ENCODE measurements at regions not wholly inside any gene's neighbourhood (a gene's known extent, or its start where the extent isn't known, plus 50 kb on each side); places are given as distances from the start of the nearest gene placed in this dataset.

DNA sequence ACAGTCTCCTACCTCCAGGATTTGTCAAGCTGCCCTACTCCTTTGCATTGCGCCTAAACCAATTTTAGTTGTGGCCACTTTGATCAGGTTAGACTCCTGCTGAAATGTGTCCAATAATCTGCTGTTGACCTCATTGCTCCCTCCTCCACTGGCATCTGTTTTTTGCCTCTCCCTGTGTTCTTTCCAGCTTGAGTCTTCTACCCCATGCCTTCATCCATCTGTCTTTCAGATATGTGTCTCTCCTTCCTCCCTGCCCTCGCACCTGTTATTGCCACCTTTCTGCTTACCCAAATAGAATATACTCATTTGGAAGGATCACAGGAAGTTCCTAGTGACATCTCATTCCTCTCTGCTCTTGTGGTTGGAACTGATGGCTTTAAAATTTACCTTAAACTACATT is 366.6 kb upstream of the CLNK start:
- Histone ChIP-seq H3K36me3 (ENCODE audit: insufficient read depth, low read length, poor library complexity, severe bottlenecking) (no peaks in the 10 kb centered on the region), H3K4me3 (ENCODE audit: low read depth, low read length, poor library complexity, severe bottlenecking) (no peak overlapping the region), H3K4me1 (ENCODE audit: insufficient read depth, low read length, poor library complexity, severe bottlenecking) (no peaks in the 10 kb centered on the region), H3K27ac (ENCODE audit: low read depth, low read length, poor library complexity, severe bottlenecking) (no peak overlapping the region), H3K27me3 (replicated peaks; ENCODE audit: insufficient read depth, low read depth, low read length, poor library complexity) (no peaks in the 10 kb centered on the region), H3K9me3 (ENCODE audit: low read depth, low read length, poor library complexity, severe bottlenecking) (peaks cover 40% of the 10 kb centered on the region)
- intact Hi-C loops (cut with micrococcal nuclease; ENCODE audit: unreplicated experiment): no loop called here
- BruUV-seq (replicated peaks): no TSS peak
- no peak for DNase-seq (ENCODE audit: low spot score)
- CTCF ChIA-PET: no interaction called here
- POLR2A ChIA-PET (ENCODE audit: low non-redundant PET): no interaction called here
- TF ChIP-seq EZH2 (IDR thresholded peaks at IDR 0.05; ENCODE audit: borderline replicate concordance, low read depth, low read length, poor library complexity, severe bottlenecking): no peak
- TF ChIP-seq, protein P1, sequence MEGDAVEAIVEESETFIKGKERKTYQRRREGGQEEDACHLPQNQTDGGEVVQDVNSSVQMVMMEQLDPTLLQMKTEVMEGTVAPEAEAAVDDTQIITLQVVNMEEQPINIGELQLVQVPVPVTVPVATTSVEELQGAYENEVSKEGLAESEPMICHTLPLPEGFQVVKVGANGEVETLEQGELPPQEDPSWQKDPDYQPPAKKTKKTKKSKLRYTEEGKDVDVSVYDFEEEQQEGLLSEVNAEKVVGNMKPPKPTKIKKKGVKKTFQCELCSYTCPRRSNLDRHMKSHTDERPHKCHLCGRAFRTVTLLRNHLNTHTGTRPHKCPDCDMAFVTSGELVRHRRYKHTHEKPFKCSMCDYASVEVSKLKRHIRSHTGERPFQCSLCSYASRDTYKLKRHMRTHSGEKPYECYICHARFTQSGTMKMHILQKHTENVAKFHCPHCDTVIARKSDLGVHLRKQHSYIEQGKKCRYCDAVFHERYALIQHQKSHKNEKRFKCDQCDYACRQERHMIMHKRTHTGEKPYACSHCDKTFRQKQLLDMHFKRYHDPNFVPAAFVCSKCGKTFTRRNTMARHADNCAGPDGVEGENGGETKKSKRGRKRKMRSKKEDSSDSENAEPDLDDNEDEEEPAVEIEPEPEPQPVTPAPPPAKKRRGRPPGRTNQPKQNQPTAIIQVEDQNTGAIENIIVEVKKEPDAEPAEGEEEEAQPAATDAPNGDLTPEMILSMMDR (conservative IDR thresholded peaks at IDR 0.05; ENCODE audit: low read depth, low read length): no peak

GRCh38 chr4:11050766-11051165 is 366.2 kb upstream of the CLNK start:
- ChIA-PET POLR2A (ENCODE audit: low non-redundant PET) (no interaction called here), CTCF (no interaction called here)
- H3K4me3 ChIP-seq (ENCODE audit: low read depth, low read length, poor library complexity, severe bottlenecking): no peak overlapping the region
- H3K9me3 ChIP-seq (ENCODE audit: low read depth, low read length, poor library complexity, severe bottlenecking): peaks cover 40% of the 10 kb centered on the region
- BruUV-seq (replicated peaks): no TSS peak
- no peaks in the 10 kb centered on the region for H3K4me1 ChIP-seq (ENCODE audit: insufficient read depth, low read length, poor library complexity, severe bottlenecking)
- no peak overlapping the region for H3K27ac ChIP-seq (ENCODE audit: low read depth, low read length, poor library complexity, severe bottlenecking)
- intact Hi-C loops (cut with micrococcal nuclease; ENCODE audit: unreplicated experiment): no loop called here
- DNase-seq (ENCODE audit: low spot score): no peak
- H3K36me3 ChIP-seq (ENCODE audit: insufficient read depth, low read length, poor library complexity, severe bottlenecking): no peaks in the 10 kb centered on the region
- no peaks in the 10 kb centered on the region for H3K27me3 ChIP-seq (replicated peaks; ENCODE audit: insufficient read depth, low read depth, low read length, poor library complexity)
- TF ChIP-seq, protein P1 (conservative IDR thresholded peaks at IDR 0.05; ENCODE audit: low read depth, low read length): no peak
- no peak for TF ChIP-seq EZH2 (IDR thresholded peaks at IDR 0.05; ENCODE audit: borderline replicate concordance, low read depth, low read length, poor library complexity, severe bottlenecking)

DNA sequence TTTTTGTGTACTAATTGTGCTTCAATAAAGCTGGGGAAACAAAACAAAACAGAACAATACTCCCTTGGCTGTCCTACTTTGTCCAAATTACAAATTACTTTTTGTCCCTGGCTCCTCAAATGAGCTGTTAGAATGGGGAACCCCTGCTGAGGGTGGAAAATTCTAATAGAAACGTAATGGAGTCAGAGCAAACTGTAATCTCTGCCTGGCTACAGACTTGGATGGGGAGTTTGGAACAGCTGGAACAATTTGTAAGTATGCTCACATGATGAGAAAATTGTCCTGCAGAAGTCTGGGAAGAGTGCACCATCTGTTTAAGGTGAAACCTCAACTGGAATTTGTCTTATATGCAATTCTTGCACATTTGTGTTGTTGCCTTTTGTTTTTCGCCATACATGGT is 364.4 kb upstream of the CLNK start:
- BruUV-seq (replicated peaks): no TSS peak
- POLR2A ChIA-PET (ENCODE audit: low non-redundant PET): no interaction called here
- TF ChIP-seq EZH2 (IDR thresholded peaks at IDR 0.05; ENCODE audit: borderline replicate concordance, low read depth, low read length, poor library complexity, severe bottlenecking): no peak
- TF ChIP-seq, protein P1 (conservative IDR thresholded peaks at IDR 0.05; ENCODE audit: low read depth, low read length): no peak
- CTCF ChIA-PET: no interaction called here
- no peaks in the 10 kb centered on the region for H3K27me3 ChIP-seq (replicated peaks; ENCODE audit: insufficient read depth, low read depth, low read length, poor library complexity)
- intact Hi-C loops (cut with micrococcal nuclease; ENCODE audit: unreplicated experiment): no loop called here
- no peak for DNase-seq (ENCODE audit: low spot score)
- H3K4me3 ChIP-seq (ENCODE audit: low read depth, low read length, poor library complexity, severe bottlenecking): no peak overlapping the region
- H3K9me3 ChIP-seq (ENCODE audit: low read depth, low read length, poor library complexity, severe bottlenecking): peaks cover 40% of the 10 kb centered on the region
- no peaks in the 10 kb centered on the region for H3K36me3 ChIP-seq (ENCODE audit: insufficient read depth, low read length, poor library complexity, severe bottlenecking)
- H3K27ac ChIP-seq (ENCODE audit: low read depth, low read length, poor library complexity, severe bottlenecking): no peak overlapping the region
- no peaks in the 10 kb centered on the region for H3K4me1 ChIP-seq (ENCODE audit: insufficient read depth, low read length, poor library complexity, severe bottlenecking)

All from A673 (cell line).